ENCODE measurements at regions not wholly inside any gene's neighbourhood (a gene's known extent, or its start where the extent isn't known, plus 50 kb on each side); places are given as distances from the start of the nearest gene placed in this dataset.

DNA sequence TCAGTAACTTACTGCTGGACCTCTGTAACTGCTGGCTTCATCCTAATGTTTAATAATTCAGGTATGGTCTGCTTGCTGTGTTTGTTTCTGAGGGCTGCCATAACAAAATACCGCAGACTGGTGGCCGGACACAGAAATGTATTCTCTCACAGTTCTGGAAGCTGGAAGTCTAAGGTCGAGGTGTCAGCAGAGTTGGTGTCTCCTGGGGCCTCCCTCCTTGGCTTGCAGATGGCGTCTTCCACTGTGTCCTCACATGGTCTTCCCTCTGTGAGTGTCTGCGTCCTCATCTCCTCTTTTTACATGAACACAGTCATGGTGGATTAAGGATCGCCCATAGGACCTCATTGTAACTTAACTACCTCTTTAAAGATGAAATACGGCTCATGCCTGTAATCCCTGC, 389.7 kb upstream of the JARID2 start:
- no TSS peak for BruUV-seq (replicated peaks)
- Histone ChIP-seq H3K36me3 (ENCODE audit: control insufficient read depth, insufficient read depth, low read length) (no peaks in the 10 kb centered on the region), H3K4me1 (ENCODE audit: control insufficient read depth, insufficient read depth, low read length) (no peaks in the 10 kb centered on the region), H3K27ac (ENCODE audit: low read length) (no peak overlapping the region), H3K9me3 (ENCODE audit: control insufficient read depth, insufficient read depth, low read depth, low read length) (no peaks in the 10 kb centered on the region), H3K4me3 (ENCODE audit: low read depth in 2 of 2, low read length in 2 of 2) (no peak overlapping the region), H3K27me3 (ENCODE audit: control insufficient read depth, insufficient read depth, low read length) (no peaks in the 10 kb centered on the region)
- no peak for TF ChIP-seq POLR2AphosphoS5 (IDR thresholded peaks at IDR 0.05; ENCODE audit: low read depth, low read length)
- TF ChIP-seq SIN3A (IDR thresholded peaks at IDR 0.05; ENCODE audit: borderline replicate concordance, insufficient read depth, low read depth, low read length) = no peak
- no peak for TF ChIP-seq REST (IDR thresholded peaks at IDR 0.05; ENCODE audit: insufficient read depth in 1 of 2, low read depth in 2 of 2, low read length in 1 of 2)
- TF ChIP-seq TCF7L2 (IDR thresholded peaks at IDR 0.05; ENCODE audit: low read depth, low read length) = no peak
- TF ChIP-seq CTCF (IDR thresholded peaks at IDR 0.05) = no peak
- in situ Hi-C loops (cut with HindIII; ENCODE audit: low pct_unique_long_range_greater_than_20kb, low sequenced_read_pairs) = no loop called here
- intact Hi-C loops (cut with micrococcal nuclease; ENCODE audit: unreplicated experiment) = no loop called here
- ChIA-PET CTCF (interaction anchor here (0.7 kb wide), 1 partner anchor 44 kb away, joined by 3 read pairs; no protein-coding TSS in a partner anchor), POLR2A (no interaction called here)
- ATAC-seq (no peak), DNase-seq (ENCODE audit: low read depth, low spot score) (no peak)

DNA sequence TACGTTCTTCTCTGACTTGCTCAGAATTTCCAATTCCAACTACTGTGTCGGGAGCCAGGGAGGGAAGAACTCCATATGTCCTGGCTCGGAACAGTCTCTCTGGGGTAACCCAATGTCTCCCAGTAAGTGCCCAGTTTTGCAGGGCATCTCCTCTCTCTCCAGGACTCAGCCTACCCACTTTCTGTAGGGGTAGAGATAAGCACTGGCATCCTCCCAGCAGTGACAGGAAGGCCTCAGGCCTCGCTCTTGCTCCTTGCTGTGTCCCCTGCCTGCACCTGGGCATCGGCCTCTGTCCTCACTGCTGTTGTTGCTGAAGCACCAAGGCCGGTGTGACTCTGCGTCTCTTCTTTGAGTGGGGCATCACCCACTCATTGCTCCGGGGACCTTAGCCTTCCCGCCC, 388.9 kb upstream of the JARID2 start:
- Histone ChIP-seq H3K36me3 (ENCODE audit: control insufficient read depth, insufficient read depth, low read length) (no peaks in the 10 kb centered on the region), H3K4me3 (ENCODE audit: low read depth in 2 of 2, low read length in 2 of 2) (no peak overlapping the region), H3K9me3 (ENCODE audit: control insufficient read depth, insufficient read depth, low read depth, low read length) (no peaks in the 10 kb centered on the region), H3K4me1 (ENCODE audit: control insufficient read depth, insufficient read depth, low read length) (no peaks in the 10 kb centered on the region), H3K27ac (ENCODE audit: low read length) (no peak overlapping the region), H3K27me3 (ENCODE audit: control insufficient read depth, insufficient read depth, low read length) (no peaks in the 10 kb centered on the region)
- CTCF ChIA-PET = no interaction called here
- intact Hi-C loops (cut with micrococcal nuclease; ENCODE audit: unreplicated experiment) = no loop called here
- TF ChIP-seq POLR2AphosphoS5 (IDR thresholded peaks at IDR 0.05; ENCODE audit: low read depth, low read length) (no peak), CTCF (IDR thresholded peaks at IDR 0.05) (no peak), REST (IDR thresholded peaks at IDR 0.05; ENCODE audit: insufficient read depth in 1 of 2, low read depth in 2 of 2, low read length in 1 of 2) (no peak), TCF7L2 (IDR thresholded peaks at IDR 0.05; ENCODE audit: low read depth, low read length) (no peak), SIN3A (IDR thresholded peaks at IDR 0.05; ENCODE audit: borderline replicate concordance, insufficient read depth, low read depth, low read length) (no peak)
- in situ Hi-C loops (cut with HindIII; ENCODE audit: low pct_unique_long_range_greater_than_20kb, low sequenced_read_pairs) = no loop called here
- no TSS peak for BruUV-seq (replicated peaks)
- DNase-seq (ENCODE audit: low read depth, low spot score) (no peak), ATAC-seq (no peak)
- POLR2A ChIA-PET = no interaction called here
